Activated CD4-positive, alpha-beta T cell treated with anti-CD3 and anti-CD28 coated beads for 48 hours (primary cell): ENCODE measurements at regions not wholly inside any gene's neighbourhood (a gene's known extent, or its start where the extent isn't known, plus 50 kb on each side); places are given as distances from the start of the nearest gene placed in this dataset.
A peak's percentile ranks its signal among the peaks of the same experiment; 100 is the strongest.

Experiments
- DNase-seq: peaks from one replicate; pipeline ENCODE4 v3.0.0-alpha.2; 2020

- no peak for DNase-seq
Measured at GRCh38 chr18:27619090-27619772, 434.1 kb upstream of the CHST9 start.

GRCh38 chr18:27616324-27616723 lies 431.2 kb upstream of the CHST9 start:
- no peak for DNase-seq

- no peak for DNase-seq
Measured at GRCh38 chr18:27614951-27615844, 430.1 kb upstream of the CHST9 start.

- DNase-seq: no peak
Measured at GRCh38 chr18:27609221-27609620, 424.1 kb upstream of the CHST9 start.

- no peak for DNase-seq
Measured at GRCh38 chr18:27608742-27609141, 423.6 kb upstream of the CHST9 start.

GRCh38 chr18:27608174-27608573 lies 423.1 kb upstream of the CHST9 start:
- no peak for DNase-seq

- DNase-seq: no peak
Measured at GRCh38 chr18:27606741-27607140, 421.6 kb upstream of the CHST9 start.

- DNase-seq: peak; percentile 17
Measured at GRCh38 chr18:27605107-27605834, 420.2 kb upstream of the CHST9 start.

- no peak for DNase-seq
Measured at GRCh38 chr18:27604583-27604982, 419.5 kb upstream of the CHST9 start.

- DNase-seq: no peak
Measured at GRCh38 chr18:27602092-27602491, 417.0 kb upstream of the CHST9 start.

- DNase-seq: no peak
Measured at GRCh38 chr18:27600245-27600644, 415.1 kb upstream of the CHST9 start.

- peak; percentile 39 for DNase-seq
Measured at GRCh38 chr18:27599202-27599829, 414.2 kb upstream of the CHST9 start.

GRCh38 chr18:27595113-27595838 lies 410.2 kb upstream of the CHST9 start:
- DNase-seq: no peak

GRCh38 chr18:27585602-27586173 lies 400.6 kb upstream of the CHST9 start:
- no peak for DNase-seq

- no peak for DNase-seq
Measured at GRCh38 chr18:27583466-27583865, 398.4 kb upstream of the CHST9 start.

GRCh38 chr18:27582760-27583412 lies 397.8 kb upstream of the CHST9 start:
- DNase-seq: no peak

- no peak for DNase-seq
Measured at GRCh38 chr18:27581296-27581904, 396.3 kb upstream of the CHST9 start.

- DNase-seq: no peak
Measured at GRCh38 chr18:27579364-27579763, 394.3 kb upstream of the CHST9 start.

- DNase-seq: no peak
Measured at GRCh38 chr18:27577752-27578151, 392.6 kb upstream of the CHST9 start.

- DNase-seq: no peak
Measured at GRCh38 chr18:27577265-27577664, 392.2 kb upstream of the CHST9 start.

- no peak for DNase-seq
Measured at GRCh38 chr18:27567434-27567833, 382.3 kb upstream of the CHST9 start.
